SU-DHL-6 (cell line): ENCODE measurements at regions not wholly inside any gene's neighbourhood (a gene's known extent, or its start where the extent isn't known, plus 50 kb on each side); places are given as distances from the start of the nearest gene placed in this dataset.

ENCODE experiments used
- EZH2phosphoT487 ChIP-seq: fragments of 200-600 bp; sonication (generic), shearing (Covaris generic); conservative IDR thresholded peaks from 2 replicates; pipeline ENCODE4 v1.6.1; 2018; ENCODE audit warnings: mild to moderate bottlenecking, antibody characterized with exemption, low read length, moderate library complexity, mixed read lengths
- TF ChIP-seq, protein P1 (sequence below): fragments of 200-600 bp; sonication (generic); IDR thresholded peaks from one replicate; pipeline ENCODE4 v1.5.1; 2017; ENCODE audit warnings: antibody characterized with exemption, mild to moderate bottlenecking, low read length, moderate library complexity; ENCODE audit not compliant: insufficient read depth, poor library complexity, severe bottlenecking

DNA sequence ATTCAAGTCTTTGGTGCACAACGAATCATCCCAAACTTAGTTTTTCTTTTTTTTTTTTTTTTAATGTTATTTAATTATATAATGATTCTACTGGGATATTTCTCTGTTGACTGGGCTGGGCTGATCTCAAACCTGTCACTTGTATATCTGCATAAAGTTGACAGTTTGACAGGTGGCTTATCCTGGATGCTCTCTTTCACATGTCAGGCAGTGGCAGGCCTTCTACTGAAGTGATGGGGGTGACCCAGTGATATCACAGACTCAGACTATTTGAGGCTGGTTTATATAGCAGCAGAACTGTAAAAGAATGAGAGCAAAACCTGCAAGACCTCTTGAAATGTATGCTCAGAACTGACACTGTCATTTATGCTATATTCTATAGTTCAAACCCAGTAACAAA, 1813.5 kb upstream of the CDH6 start:
- TF ChIP-seq, protein P1, sequence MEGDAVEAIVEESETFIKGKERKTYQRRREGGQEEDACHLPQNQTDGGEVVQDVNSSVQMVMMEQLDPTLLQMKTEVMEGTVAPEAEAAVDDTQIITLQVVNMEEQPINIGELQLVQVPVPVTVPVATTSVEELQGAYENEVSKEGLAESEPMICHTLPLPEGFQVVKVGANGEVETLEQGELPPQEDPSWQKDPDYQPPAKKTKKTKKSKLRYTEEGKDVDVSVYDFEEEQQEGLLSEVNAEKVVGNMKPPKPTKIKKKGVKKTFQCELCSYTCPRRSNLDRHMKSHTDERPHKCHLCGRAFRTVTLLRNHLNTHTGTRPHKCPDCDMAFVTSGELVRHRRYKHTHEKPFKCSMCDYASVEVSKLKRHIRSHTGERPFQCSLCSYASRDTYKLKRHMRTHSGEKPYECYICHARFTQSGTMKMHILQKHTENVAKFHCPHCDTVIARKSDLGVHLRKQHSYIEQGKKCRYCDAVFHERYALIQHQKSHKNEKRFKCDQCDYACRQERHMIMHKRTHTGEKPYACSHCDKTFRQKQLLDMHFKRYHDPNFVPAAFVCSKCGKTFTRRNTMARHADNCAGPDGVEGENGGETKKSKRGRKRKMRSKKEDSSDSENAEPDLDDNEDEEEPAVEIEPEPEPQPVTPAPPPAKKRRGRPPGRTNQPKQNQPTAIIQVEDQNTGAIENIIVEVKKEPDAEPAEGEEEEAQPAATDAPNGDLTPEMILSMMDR = no peak
- no peak for TF ChIP-seq EZH2phosphoT487
